ENCODE measurements at regions not wholly inside any gene's neighbourhood (a gene's known extent, or its start where the extent isn't known, plus 50 kb on each side); places are given as distances from the start of the nearest gene placed in this dataset.

DNA sequence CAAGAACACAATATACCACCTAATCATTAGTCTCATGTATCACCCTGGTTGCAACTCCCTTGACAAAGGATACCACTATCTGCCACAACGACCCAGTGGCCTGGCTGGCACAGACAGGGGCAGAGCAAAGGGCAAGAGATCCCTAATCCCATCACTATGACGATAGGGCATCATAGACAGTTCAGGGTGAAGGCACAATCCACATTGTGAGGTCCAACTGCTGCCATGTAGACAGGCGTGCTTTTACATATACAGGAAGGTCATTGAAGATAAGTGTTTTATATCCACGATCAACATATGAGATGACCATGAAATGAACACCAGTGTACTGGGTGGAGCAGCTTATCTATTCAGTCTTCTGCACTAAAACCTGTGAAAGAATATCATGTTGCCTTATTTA is 94.6 kb downstream of the IGLL1 start:
- TF ChIP-seq POLR2AphosphoS5 (IDR thresholded peaks at IDR 0.05; ENCODE audit: low read depth, low read length) (no peak), SIN3A (IDR thresholded peaks at IDR 0.05; ENCODE audit: borderline replicate concordance, insufficient read depth, low read length) (no peak)

All from PFSK-1 (cell line).